Parathyroid adenoma (tissue), 2 donors: ENCODE measurements at regions not wholly inside any gene's neighbourhood (a gene's known extent, or its start where the extent isn't known, plus 50 kb on each side); places are given as distances from the start of the nearest gene placed in this dataset.

Experiments used
- H2AFZ ChIP-seq: fragments of 300-600 bp; sonication (generic); one replicate; pipeline ENCODE4 v1.7.0; 2017; ENCODE audit warnings: antibody characterized with exemption, mild to moderate bottlenecking
- H3K27ac ChIP-seq: fragments of 300-600 bp; sonication (generic); one replicate; pipeline ENCODE4 v1.7.0; 2017
- H3K27me3 ChIP-seq: fragments of 300-600 bp; sonication (generic); one replicate; pipeline ENCODE4 v1.7.0; 2017; ENCODE audit warnings: low read length; ENCODE audit not compliant: control insufficient read depth, insufficient read depth
- H3K36me3 ChIP-seq: fragments of 300-600 bp; sonication (generic); one replicate; pipeline ENCODE4 v1.7.0; 2017; ENCODE audit warnings: low read length; ENCODE audit not compliant: control insufficient read depth, insufficient read depth
- H3K4me1 ChIP-seq: fragments of 300-600 bp; sonication (generic); one replicate; pipeline ENCODE4 v1.7.0; 2017; ENCODE audit warnings: control low read depth
- H3K4me2 ChIP-seq: fragments of 300-600 bp; sonication (generic); one replicate; pipeline ENCODE4 v1.7.0; 2017; ENCODE audit warnings: low read length
- H3K4me3 ChIP-seq: fragments of 300-600 bp; sonication (generic); one replicate; pipeline ENCODE4 v1.7.0; 2017; ENCODE audit warnings: low read depth, low read length
- H3K79me2 ChIP-seq: fragments of 300-600 bp; sonication (generic); one replicate; pipeline ENCODE4 v1.7.0; 2017; ENCODE audit warnings: control low read depth
- H3K9ac ChIP-seq: fragments of 300-600 bp; sonication (generic); one replicate; pipeline ENCODE4 v1.7.0; 2017; ENCODE audit warnings: mild to moderate bottlenecking
- H3K9me3 ChIP-seq: fragments of 300-600 bp; sonication (generic); one replicate; pipeline ENCODE4 v1.7.0; 2017; ENCODE audit warnings: low read length; ENCODE audit not compliant: control insufficient read depth
- CTCF ChIP-seq: fragments of 300-600 bp; sonication (generic); IDR thresholded peaks from one replicate; pipeline ENCODE4 v1.7.0; 2017; ENCODE audit warnings: antibody characterized with exemption, mild to moderate bottlenecking
- donor health status: primary hyperparathyroidism.

DNA sequence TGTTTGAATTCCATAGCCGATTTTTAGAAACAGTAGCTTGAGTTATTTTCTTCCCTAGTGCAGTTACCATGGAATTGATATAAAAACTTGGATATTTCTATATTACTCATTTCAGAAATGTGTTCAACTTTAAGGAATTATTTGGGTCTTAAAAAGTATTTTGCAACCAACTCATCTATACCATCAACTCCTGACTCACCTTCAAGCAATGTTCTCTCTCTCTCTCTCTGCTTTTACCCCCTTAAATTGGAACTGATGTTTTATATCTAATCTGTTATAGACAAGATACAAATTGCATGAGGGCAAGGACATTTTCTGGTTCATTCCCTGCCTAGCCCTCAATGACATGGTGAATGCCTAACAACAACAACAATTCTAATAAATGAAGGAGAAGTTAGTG, 214.7 kb upstream of the NRIP1 start:
- no peaks in the 10 kb centered on the region for H3K79me2 ChIP-seq
- TF ChIP-seq CTCF: no peak
- H3K9me3 ChIP-seq: no peaks in the 10 kb centered on the region
- H3K4me1 ChIP-seq: no peaks in the 10 kb centered on the region
- no peak overlapping the region for H3K4me2 ChIP-seq
- H3K4me3 ChIP-seq: no peak overlapping the region
- no peak overlapping the region for H3K9ac ChIP-seq
- H3K36me3 ChIP-seq: no peaks in the 10 kb centered on the region
- no peaks in the 10 kb centered on the region for H3K27me3 ChIP-seq
- no peak overlapping the region for H3K27ac ChIP-seq
- H2AFZ ChIP-seq: no peak overlapping the region

DNA sequence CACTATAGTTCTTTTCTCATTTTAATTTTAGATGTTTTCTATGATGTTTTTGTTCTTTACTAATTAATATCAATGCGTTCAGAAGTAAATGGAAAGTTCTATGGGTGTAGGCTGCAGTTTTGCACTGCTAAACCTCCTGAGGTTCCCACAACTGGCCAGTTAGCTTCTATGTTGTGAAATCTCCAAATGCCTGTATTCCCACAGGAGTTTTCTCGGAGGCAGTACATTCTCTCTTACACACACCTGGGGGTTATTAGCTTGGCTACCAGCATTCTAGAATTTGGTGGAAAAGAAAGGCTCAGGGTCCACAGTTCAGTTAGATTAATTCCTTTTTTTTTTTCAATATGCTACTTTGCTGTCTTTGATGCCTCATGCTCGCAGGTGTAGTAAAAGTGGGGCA, 216.9 kb upstream of the NRIP1 start:
- Histone ChIP-seq H3K4me1 (no peaks in the 10 kb centered on the region), H3K79me2 (no peaks in the 10 kb centered on the region), H3K27me3 (no peaks in the 10 kb centered on the region), H3K27ac (no peak overlapping the region), H3K4me2 (no peak overlapping the region), H3K36me3 (no peaks in the 10 kb centered on the region), H3K4me3 (no peak overlapping the region), H3K9ac (no peak overlapping the region), H2AFZ (no peak overlapping the region), H3K9me3 (no peaks in the 10 kb centered on the region)
- TF ChIP-seq CTCF: no peak

DNA sequence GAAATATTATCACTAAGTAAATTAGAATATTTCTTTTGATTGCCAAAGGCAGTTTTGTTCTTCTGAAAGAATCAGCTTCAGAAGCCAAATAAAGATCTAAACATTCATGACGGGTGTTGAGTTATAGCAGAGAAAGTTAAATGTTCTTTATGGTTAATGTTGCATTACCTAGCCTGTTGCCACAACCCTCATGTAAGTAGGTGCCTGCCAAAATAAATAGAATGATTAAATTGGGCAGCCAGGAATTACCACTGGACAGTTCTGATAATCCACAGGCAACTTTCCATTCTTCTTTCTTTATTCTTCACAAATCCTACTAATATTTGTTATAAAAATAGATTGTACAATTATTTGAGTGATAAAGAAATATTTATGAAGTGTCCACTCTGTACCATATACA, 217.9 kb upstream of the NRIP1 start:
- Histone ChIP-seq H3K36me3 (no peaks in the 10 kb centered on the region), H2AFZ (no peak overlapping the region), H3K9ac (no peak overlapping the region), H3K27ac (no peak overlapping the region), H3K79me2 (no peaks in the 10 kb centered on the region), H3K4me1 (no peaks in the 10 kb centered on the region), H3K9me3 (no peaks in the 10 kb centered on the region), H3K4me3 (no peak overlapping the region), H3K4me2 (no peak overlapping the region), H3K27me3 (no peaks in the 10 kb centered on the region)
- no peak for TF ChIP-seq CTCF

DNA sequence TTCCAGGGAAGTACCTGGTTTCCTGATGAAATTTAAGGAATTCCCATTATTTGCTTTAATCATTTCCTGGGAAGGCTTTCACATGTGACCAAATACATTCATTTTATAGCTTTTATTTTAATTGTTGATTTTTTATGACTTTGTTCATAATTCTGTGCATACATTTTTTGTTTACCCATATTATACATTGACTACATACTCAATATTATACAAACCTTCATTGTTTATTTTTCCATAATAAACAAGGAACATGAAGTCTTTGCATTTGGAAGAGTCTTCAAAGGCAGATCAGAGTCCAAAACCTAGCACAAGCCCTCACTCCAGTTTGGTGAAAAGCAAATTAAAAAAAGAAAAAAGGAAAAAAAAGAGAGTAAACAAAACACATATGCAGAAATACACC, 218.3 kb upstream of the NRIP1 start:
- H3K79me2 ChIP-seq: no peaks in the 10 kb centered on the region
- no peak overlapping the region for H3K9ac ChIP-seq
- H3K9me3 ChIP-seq: no peaks in the 10 kb centered on the region
- H3K4me1 ChIP-seq: no peaks in the 10 kb centered on the region
- H3K4me3 ChIP-seq: no peak overlapping the region
- no peak overlapping the region for H2AFZ ChIP-seq
- TF ChIP-seq CTCF: no peak
- no peaks in the 10 kb centered on the region for H3K27me3 ChIP-seq
- H3K27ac ChIP-seq: no peak overlapping the region
- no peaks in the 10 kb centered on the region for H3K36me3 ChIP-seq
- H3K4me2 ChIP-seq: no peak overlapping the region

- H3K27ac ChIP-seq: no peak overlapping the region
- H3K27me3 ChIP-seq: no peaks in the 10 kb centered on the region
- TF ChIP-seq CTCF: no peak
- no peaks in the 10 kb centered on the region for H3K79me2 ChIP-seq
- H3K4me2 ChIP-seq: no peak overlapping the region
- H3K36me3 ChIP-seq: no peaks in the 10 kb centered on the region
- H2AFZ ChIP-seq: no peak overlapping the region
- H3K9ac ChIP-seq: no peak overlapping the region
- H3K4me1 ChIP-seq: no peaks in the 10 kb centered on the region
- no peak overlapping the region for H3K4me3 ChIP-seq
- H3K9me3 ChIP-seq: no peaks in the 10 kb centered on the region
Observed at GRCh38 chr21:15283789-15284188, 219.0 kb upstream of the NRIP1 start.
